ENCODE measurements at regions not wholly inside any gene's neighbourhood (a gene's known extent, or its start where the extent isn't known, plus 50 kb on each side); places are given as distances from the start of the nearest gene placed in this dataset.

- no peak overlapping the region for H3K4me3 ChIP-seq (ENCODE audit: low read depth in 1 of 2, low read length in 2 of 2)
- no peak overlapping the region for H3K9ac ChIP-seq (ENCODE audit: low read depth in 1 of 2, low read length in 2 of 2)
- no peaks in the 10 kb centered on the region for H3K36me3 ChIP-seq (ENCODE audit: control insufficient read depth in 1 of 2, insufficient read depth in 2 of 2, low read length in 2 of 2)
- no peak overlapping the region for H3K27ac ChIP-seq (ENCODE audit: low read depth, low read length)
- H3K27me3 ChIP-seq (ENCODE audit: control insufficient read depth in 1 of 2, insufficient read depth in 2 of 2, low read length in 2 of 2): no peaks in the 10 kb centered on the region
- no peaks in the 10 kb centered on the region for H3K4me1 ChIP-seq (ENCODE audit: control insufficient read depth in 1 of 2, insufficient read depth in 2 of 2, low read length in 2 of 2)
- peaks cover 0 to 5% of the 10 kb centered on the region in 2 donors for H3K9me3 ChIP-seq (ENCODE audit: control insufficient read depth in 1 of 2, low read length in 2 of 2)
These were observed 434.0 kb upstream of the MON1B start for GRCh38 chr16:76756951-76757350.

GRCh38 chr16:76766538-76766937, 424.5 kb upstream of the MON1B start:
- Histone ChIP-seq H3K27ac (ENCODE audit: low read depth, low read length) (no peak overlapping the region), H3K9me3 (ENCODE audit: control insufficient read depth in 1 of 2, low read length in 2 of 2) (peaks cover 9 to 21% of the 10 kb centered on the region in 2 donors), H3K4me3 (ENCODE audit: low read depth in 1 of 2, low read length in 2 of 2) (no peak overlapping the region), H3K27me3 (ENCODE audit: control insufficient read depth in 1 of 2, insufficient read depth in 2 of 2, low read length in 2 of 2) (no peaks in the 10 kb centered on the region), H3K4me1 (ENCODE audit: control insufficient read depth in 1 of 2, insufficient read depth in 2 of 2, low read length in 2 of 2) (no peaks in the 10 kb centered on the region), H3K9ac (ENCODE audit: low read depth in 1 of 2, low read length in 2 of 2) (no peak overlapping the region), H3K36me3 (ENCODE audit: control insufficient read depth in 1 of 2, insufficient read depth in 2 of 2, low read length in 2 of 2) (no peaks in the 10 kb centered on the region)

GRCh38 chr16:76768316-76768715, 422.7 kb upstream of the MON1B start:
- no peak overlapping the region for H3K9ac ChIP-seq (ENCODE audit: low read depth in 1 of 2, low read length in 2 of 2)
- no peaks in the 10 kb centered on the region for H3K27me3 ChIP-seq (ENCODE audit: control insufficient read depth in 1 of 2, insufficient read depth in 2 of 2, low read length in 2 of 2)
- H3K4me3 ChIP-seq (ENCODE audit: low read depth in 1 of 2, low read length in 2 of 2): no peak overlapping the region
- no peaks in the 10 kb centered on the region for H3K36me3 ChIP-seq (ENCODE audit: control insufficient read depth in 1 of 2, insufficient read depth in 2 of 2, low read length in 2 of 2)
- no peak overlapping the region for H3K27ac ChIP-seq (ENCODE audit: low read depth, low read length)
- peaks cover 5 to 17% of the 10 kb centered on the region in 2 donors for H3K9me3 ChIP-seq (ENCODE audit: control insufficient read depth in 1 of 2, low read length in 2 of 2)
- no peaks in the 10 kb centered on the region for H3K4me1 ChIP-seq (ENCODE audit: control insufficient read depth in 1 of 2, insufficient read depth in 2 of 2, low read length in 2 of 2)

GRCh38 chr16:76768948-76769347, 422.0 kb upstream of the MON1B start:
- peaks cover 0 to 13% of the 10 kb centered on the region in 2 donors for H3K9me3 ChIP-seq (ENCODE audit: control insufficient read depth in 1 of 2, low read length in 2 of 2)
- H3K4me1 ChIP-seq (ENCODE audit: control insufficient read depth in 1 of 2, insufficient read depth in 2 of 2, low read length in 2 of 2): no peaks in the 10 kb centered on the region
- H3K27me3 ChIP-seq (ENCODE audit: control insufficient read depth in 1 of 2, insufficient read depth in 2 of 2, low read length in 2 of 2): no peaks in the 10 kb centered on the region
- H3K36me3 ChIP-seq (ENCODE audit: control insufficient read depth in 1 of 2, insufficient read depth in 2 of 2, low read length in 2 of 2): no peaks in the 10 kb centered on the region
- no peak overlapping the region for H3K4me3 ChIP-seq (ENCODE audit: low read depth in 1 of 2, low read length in 2 of 2)
- H3K27ac ChIP-seq (ENCODE audit: low read depth, low read length): no peak overlapping the region
- no peak overlapping the region for H3K9ac ChIP-seq (ENCODE audit: low read depth in 1 of 2, low read length in 2 of 2)

- Histone ChIP-seq H3K9ac (ENCODE audit: low read depth in 1 of 2, low read length in 2 of 2) (no peak overlapping the region), H3K4me1 (ENCODE audit: control insufficient read depth in 1 of 2, insufficient read depth in 2 of 2, low read length in 2 of 2) (no peaks in the 10 kb centered on the region), H3K27me3 (ENCODE audit: control insufficient read depth in 1 of 2, insufficient read depth in 2 of 2, low read length in 2 of 2) (no peaks in the 10 kb centered on the region), H3K4me3 (ENCODE audit: low read depth in 1 of 2, low read length in 2 of 2) (no peak overlapping the region), H3K27ac (ENCODE audit: low read depth, low read length) (no peak overlapping the region), H3K9me3 (ENCODE audit: control insufficient read depth in 1 of 2, low read length in 2 of 2) (peaks cover 0 to 13% of the 10 kb centered on the region in 2 donors), H3K36me3 (ENCODE audit: control insufficient read depth in 1 of 2, insufficient read depth in 2 of 2, low read length in 2 of 2) (no peaks in the 10 kb centered on the region)
These were observed 419.8 kb upstream of the MON1B start for GRCh38 chr16:76771216-76771615.

GRCh38 chr16:76777721-76778465, 413.1 kb upstream of the MON1B start:
- H3K36me3 ChIP-seq (ENCODE audit: control insufficient read depth in 1 of 2, insufficient read depth in 2 of 2, low read length in 2 of 2): no peaks in the 10 kb centered on the region
- no peaks in the 10 kb centered on the region for H3K9me3 ChIP-seq (ENCODE audit: control insufficient read depth in 1 of 2, low read length in 2 of 2)
- no peaks in the 10 kb centered on the region for H3K4me1 ChIP-seq (ENCODE audit: control insufficient read depth in 1 of 2, insufficient read depth in 2 of 2, low read length in 2 of 2)
- H3K27ac ChIP-seq (ENCODE audit: low read depth, low read length): no peak overlapping the region
- H3K9ac ChIP-seq (ENCODE audit: low read depth in 1 of 2, low read length in 2 of 2): no peak overlapping the region
- no peaks in the 10 kb centered on the region for H3K27me3 ChIP-seq (ENCODE audit: control insufficient read depth in 1 of 2, insufficient read depth in 2 of 2, low read length in 2 of 2)
- no peak overlapping the region for H3K4me3 ChIP-seq (ENCODE audit: low read depth in 1 of 2, low read length in 2 of 2)

GRCh38 chr16:76780556-76780955, 410.4 kb upstream of the MON1B start:
- Histone ChIP-seq H3K27me3 (ENCODE audit: control insufficient read depth in 1 of 2, insufficient read depth in 2 of 2, low read length in 2 of 2) (no peaks in the 10 kb centered on the region), H3K4me3 (ENCODE audit: low read depth in 1 of 2, low read length in 2 of 2) (no peak overlapping the region), H3K9me3 (ENCODE audit: control insufficient read depth in 1 of 2, low read length in 2 of 2) (peaks cover 0 to 5% of the 10 kb centered on the region in 2 donors), H3K36me3 (ENCODE audit: control insufficient read depth in 1 of 2, insufficient read depth in 2 of 2, low read length in 2 of 2) (no peaks in the 10 kb centered on the region), H3K9ac (ENCODE audit: low read depth in 1 of 2, low read length in 2 of 2) (no peak overlapping the region), H3K4me1 (ENCODE audit: control insufficient read depth in 1 of 2, insufficient read depth in 2 of 2, low read length in 2 of 2) (no peaks in the 10 kb centered on the region), H3K27ac (ENCODE audit: low read depth, low read length) (no peak overlapping the region)

- H3K4me1 ChIP-seq (ENCODE audit: control insufficient read depth in 1 of 2, insufficient read depth in 2 of 2, low read length in 2 of 2): no peaks in the 10 kb centered on the region
- H3K9me3 ChIP-seq (ENCODE audit: control insufficient read depth in 1 of 2, low read length in 2 of 2): peaks cover 0 to 5% of the 10 kb centered on the region in 2 donors
- no peaks in the 10 kb centered on the region for H3K36me3 ChIP-seq (ENCODE audit: control insufficient read depth in 1 of 2, insufficient read depth in 2 of 2, low read length in 2 of 2)
- no peaks in the 10 kb centered on the region for H3K27me3 ChIP-seq (ENCODE audit: control insufficient read depth in 1 of 2, insufficient read depth in 2 of 2, low read length in 2 of 2)
- H3K4me3 ChIP-seq (ENCODE audit: low read depth in 1 of 2, low read length in 2 of 2): no peak overlapping the region
- H3K27ac ChIP-seq (ENCODE audit: low read depth, low read length): no peak overlapping the region
- H3K9ac ChIP-seq (ENCODE audit: low read depth in 1 of 2, low read length in 2 of 2): no peak overlapping the region
These were observed 406.5 kb upstream of the MON1B start for GRCh38 chr16:76784530-76784929.

- H3K9ac ChIP-seq (ENCODE audit: low read depth in 1 of 2, low read length in 2 of 2): no peak overlapping the region
- peaks cover 0 to 5% of the 10 kb centered on the region in 2 donors for H3K9me3 ChIP-seq (ENCODE audit: control insufficient read depth in 1 of 2, low read length in 2 of 2)
- H3K4me3 ChIP-seq (ENCODE audit: low read depth in 1 of 2, low read length in 2 of 2): no peak overlapping the region
- no peaks in the 10 kb centered on the region for H3K36me3 ChIP-seq (ENCODE audit: control insufficient read depth in 1 of 2, insufficient read depth in 2 of 2, low read length in 2 of 2)
- H3K4me1 ChIP-seq (ENCODE audit: control insufficient read depth in 1 of 2, insufficient read depth in 2 of 2, low read length in 2 of 2): no peaks in the 10 kb centered on the region
- no peaks in the 10 kb centered on the region for H3K27me3 ChIP-seq (ENCODE audit: control insufficient read depth in 1 of 2, insufficient read depth in 2 of 2, low read length in 2 of 2)
- no peak overlapping the region for H3K27ac ChIP-seq (ENCODE audit: low read depth, low read length)
These were observed 403.6 kb upstream of the MON1B start for GRCh38 chr16:76787394-76787793.

- Histone ChIP-seq H3K4me1 (ENCODE audit: control insufficient read depth in 1 of 2, insufficient read depth in 2 of 2, low read length in 2 of 2) (no peaks in the 10 kb centered on the region), H3K9me3 (ENCODE audit: control insufficient read depth in 1 of 2, low read length in 2 of 2) (no peaks in the 10 kb centered on the region), H3K9ac (ENCODE audit: low read depth in 1 of 2, low read length in 2 of 2) (no peak overlapping the region), H3K4me3 (ENCODE audit: low read depth in 1 of 2, low read length in 2 of 2) (no peak overlapping the region), H3K27me3 (ENCODE audit: control insufficient read depth in 1 of 2, insufficient read depth in 2 of 2, low read length in 2 of 2) (no peaks in the 10 kb centered on the region), H3K36me3 (ENCODE audit: control insufficient read depth in 1 of 2, insufficient read depth in 2 of 2, low read length in 2 of 2) (no peaks in the 10 kb centered on the region), H3K27ac (ENCODE audit: low read depth, low read length) (no peak overlapping the region)
These were observed 399.8 kb upstream of the MON1B start for GRCh38 chr16:76791151-76791550.

All from duodenal mucosa (tissue), 2 donors.